Activated CD8-positive, alpha-beta memory T cell treated with anti-CD3 and anti-CD28 coated beads, Interleukin-2, amount 50 U/mL, for 4 hours (primary cell): ENCODE measurements at regions not wholly inside any gene's neighbourhood (a gene's known extent, or its start where the extent isn't known, plus 50 kb on each side); places are given as distances from the start of the nearest gene placed in this dataset.
"Not testable (repeated sequence)": the region's sequence is repeated elsewhere in the genome, so short reads cannot be mapped to it uniquely, and the experiment has no call there.

ENCODE experiments used
- DNase-seq: peaks from one replicate; pipeline ENCODE4 v3.0.0-alpha.2; 2020

DNA sequence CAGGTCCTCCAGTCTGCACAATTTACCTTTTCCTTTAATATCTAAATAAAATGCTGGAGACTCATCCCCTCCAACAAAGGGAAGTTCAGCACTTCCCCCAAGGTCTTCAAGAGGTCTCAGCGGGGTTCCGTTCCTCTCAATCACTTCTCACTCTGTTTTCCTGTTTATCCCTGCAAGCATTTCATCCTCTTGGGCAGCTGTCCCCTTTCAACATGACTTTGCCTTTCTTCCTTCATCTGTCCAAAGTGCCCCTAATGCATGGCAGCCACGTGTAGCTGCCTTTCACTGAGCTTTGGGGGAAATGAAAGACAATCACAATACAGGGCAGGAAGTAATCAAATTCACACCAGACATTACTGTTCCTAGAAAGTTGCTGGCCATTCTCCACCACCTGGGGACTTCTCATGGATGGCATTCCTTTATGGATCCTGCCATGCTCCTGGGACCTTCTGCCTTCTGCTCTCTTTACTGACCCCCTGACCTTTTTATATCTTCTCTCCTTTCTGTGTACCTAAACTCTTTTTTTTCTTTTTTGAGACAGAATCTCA lies 79.7 kb upstream of the USP9X start:
- no peak for DNase-seq

- DNase-seq = peak; percentile 26
These were observed 75.1 kb upstream of the USP9X start for GRCh38 chrX:41009850-41010846.

DNA sequence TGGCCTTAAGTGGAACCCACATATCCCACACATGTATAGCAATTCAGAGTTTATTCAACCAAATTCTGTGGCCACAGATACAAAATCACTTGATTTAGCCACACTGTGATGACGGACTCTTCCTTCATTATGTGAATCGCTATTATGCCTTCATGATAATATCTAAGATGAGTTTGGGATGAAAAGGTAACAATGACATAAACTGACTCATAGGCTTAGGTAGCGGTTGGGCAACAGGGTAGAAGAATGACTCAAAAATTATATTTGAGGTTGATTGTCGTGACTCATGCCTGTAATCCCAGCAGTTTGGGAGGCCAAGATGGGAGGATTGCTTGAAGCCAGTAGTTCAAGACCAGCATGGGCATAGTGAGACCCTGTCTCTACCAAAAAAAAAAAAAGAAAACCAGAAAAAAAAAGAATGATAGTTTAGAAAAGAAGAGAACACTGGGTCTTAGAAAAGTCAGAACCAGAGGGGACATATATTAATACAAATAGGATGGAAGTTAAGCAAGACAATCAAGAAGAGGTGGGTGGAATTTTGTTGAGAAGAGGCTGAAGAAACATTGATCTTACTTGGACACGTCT lies 70.4 kb upstream of the USP9X start:
- no peak for DNase-seq

DNA sequence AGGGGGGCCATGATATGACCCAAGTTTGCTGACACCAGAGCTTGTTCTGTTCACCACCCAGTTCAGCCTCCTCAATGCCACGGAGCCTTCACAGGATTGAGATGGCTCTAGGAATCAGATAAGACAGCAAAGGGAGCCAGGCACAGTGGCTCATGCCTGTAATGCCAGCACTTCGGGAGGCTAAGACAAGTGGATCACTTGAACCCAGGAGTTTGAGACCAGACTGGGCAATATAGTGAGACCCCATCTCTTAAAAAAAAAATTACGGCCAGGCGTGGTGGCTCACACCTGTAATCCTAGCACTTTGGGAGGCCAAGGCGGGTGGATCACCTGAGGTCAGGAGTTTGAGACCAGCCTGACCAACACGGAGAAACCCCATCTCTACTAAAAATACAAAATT lies 67.5 kb upstream of the USP9X start:
- not testable (repeated sequence) for DNase-seq

GRCh38 chrX:41018391-41019040 lies 66.7 kb upstream of the USP9X start:
- DNase-seq = not testable (repeated sequence)

DNA sequence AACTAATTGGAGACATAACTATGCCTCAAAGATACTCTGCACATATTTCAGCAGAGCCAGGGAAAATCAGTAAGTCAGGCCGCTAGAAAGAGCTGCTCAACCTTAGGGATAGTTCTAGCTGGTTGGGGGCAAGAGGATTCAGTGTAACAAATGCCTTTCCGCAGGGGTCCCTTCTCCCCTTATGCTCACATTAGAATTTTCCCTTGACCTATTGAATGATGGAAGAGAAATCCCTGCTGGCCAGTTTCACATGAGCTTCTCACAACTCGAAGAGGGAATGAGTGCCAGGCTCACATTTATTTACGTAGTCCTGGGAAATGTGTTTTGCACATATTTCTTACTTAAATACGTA lies 66.2 kb upstream of the USP9X start:
- no peak for DNase-seq

GRCh38 chrX:41022566-41022965 lies 62.7 kb upstream of the USP9X start:
- DNase-seq = no peak

DNA sequence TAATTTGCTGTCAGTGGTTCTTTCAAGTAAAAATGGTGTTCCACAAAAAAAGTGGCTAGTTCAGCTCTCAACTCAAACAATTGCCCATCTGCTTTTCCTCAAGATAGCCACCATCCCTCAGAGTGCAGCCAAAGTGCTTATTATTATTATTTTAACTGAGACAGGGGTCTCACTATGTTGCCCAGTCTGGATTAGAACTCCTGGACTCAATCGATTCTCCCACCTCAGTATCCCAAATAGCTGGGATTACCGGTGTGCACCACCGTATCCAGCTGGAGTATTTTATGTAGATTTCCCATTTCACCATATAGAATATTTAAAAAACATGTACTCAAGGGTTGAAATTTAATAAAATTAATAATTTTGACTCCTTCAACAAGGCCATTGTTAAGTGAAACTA lies 62.1 kb upstream of the USP9X start:
- no peak for DNase-seq

DNA sequence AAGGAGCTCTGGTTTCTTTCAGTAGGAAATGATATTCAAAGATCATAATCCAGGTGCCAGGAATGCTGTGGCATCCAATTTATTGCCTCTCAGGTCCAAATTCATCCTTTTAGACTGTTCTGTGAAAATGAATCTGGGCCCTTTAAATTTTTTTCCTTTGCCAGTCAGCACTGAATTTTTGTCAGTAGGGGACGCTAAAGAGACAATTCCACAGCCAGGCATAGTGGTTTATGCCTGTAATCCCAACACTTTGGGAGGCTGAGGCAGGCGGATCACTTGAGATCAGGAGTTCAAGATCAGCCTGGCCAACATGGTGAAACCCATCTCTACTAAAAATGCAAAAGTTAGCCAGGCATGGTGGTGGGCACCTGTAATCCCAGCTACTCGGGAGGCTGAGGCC lies 60.9 kb upstream of the USP9X start:
- not testable (repeated sequence) for DNase-seq

GRCh38 chrX:41024755-41025154 lies 60.5 kb upstream of the USP9X start:
- DNase-seq = no peak

DNA sequence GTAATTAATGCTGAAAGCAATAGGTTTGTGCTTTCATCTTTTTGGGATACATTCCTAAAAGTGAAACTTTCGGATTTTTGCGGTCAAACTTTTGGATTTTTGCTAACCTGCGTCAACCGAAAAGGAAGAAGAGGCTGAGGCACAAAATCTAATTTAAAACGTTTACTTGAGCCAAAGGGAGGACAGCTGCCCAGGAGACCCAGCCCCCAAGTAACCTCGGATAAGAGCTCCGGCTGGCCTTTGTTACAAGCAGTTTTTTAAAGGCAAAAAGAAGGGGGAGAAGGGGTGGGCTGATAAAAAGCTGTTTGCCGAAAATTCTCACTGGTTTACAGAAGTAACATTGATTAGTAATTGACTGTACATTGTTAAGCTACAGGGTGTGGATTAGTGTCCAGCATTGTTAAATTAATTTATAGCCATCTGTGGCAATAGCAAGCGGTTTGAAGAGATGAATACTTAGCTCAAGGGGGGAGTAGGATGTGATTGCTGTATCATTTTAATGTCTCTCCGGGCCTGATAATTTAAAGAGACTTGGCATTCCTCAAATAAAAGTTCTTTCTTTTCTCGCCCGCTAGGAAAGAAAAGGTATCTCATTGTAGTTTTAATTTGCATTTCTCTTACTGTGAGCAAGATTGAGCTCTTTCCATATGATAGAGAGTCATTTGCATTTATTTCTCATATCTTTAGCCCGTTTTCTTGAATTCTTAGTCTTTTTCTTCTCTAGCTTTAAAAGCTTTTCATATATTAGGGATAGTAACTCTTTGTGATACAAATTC lies 59.1 kb upstream of the USP9X start:
- DNase-seq = no peak

- no peak for DNase-seq
These were observed 58.6 kb upstream of the USP9X start for GRCh38 chrX:41026702-41027078.

- DNase-seq = no peak
These were observed 55.9 kb upstream of the USP9X start for GRCh38 chrX:41029332-41029731.

DNA sequence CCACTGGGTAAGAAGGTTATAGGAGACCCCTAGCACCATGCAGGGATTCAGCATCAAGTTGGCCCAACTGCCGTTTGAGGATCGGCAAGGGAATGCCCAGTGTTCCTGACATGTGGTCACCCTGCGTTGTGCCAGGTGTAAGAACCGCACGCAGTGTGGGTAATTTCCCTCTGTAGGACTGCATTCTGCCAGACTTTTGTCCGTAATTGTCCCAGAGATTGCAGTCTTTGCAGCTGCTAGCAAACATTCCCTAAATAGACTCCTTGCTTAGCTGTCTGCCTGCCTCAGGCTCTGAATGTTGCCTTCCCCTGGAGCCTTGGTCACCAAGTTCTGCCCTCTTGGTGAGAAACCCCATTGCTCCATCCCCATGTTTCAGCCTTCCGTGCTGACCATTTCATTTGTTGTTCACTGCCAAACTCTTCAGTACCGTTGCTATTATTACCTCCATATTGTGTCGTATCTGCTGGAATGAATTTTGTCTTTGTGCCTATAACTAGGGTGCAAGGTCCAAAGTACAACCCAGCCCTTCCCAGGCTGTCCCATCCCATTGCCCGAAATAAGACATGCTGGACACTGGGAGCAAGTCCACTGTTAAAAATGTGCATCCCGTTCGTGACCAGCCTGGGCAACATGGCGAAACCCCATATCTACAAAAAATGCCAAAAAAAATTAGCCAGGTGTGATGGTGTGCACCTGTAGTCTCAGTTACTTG lies 53.8 kb upstream of the USP9X start:
- DNase-seq = no peak

DNA sequence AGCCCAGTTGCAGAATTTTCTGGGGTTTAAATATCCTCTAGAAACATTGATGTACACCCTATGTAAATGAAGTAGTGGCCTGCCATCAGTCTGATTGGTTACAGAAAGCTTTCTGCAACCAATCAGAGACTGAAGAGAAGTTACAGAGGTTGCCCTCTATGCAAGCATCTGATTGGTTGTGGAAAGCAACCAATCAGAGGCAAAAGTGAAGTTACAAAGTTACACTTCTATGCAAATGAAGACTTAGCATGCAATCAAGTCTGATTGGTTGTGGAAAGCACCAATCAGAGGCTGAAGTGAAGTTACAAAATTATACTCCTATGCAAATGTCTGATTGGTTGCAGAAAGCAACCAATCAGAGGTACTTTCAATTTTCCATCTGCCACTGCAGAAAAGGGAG lies 51.9 kb upstream of the USP9X start:
- DNase-seq = no peak

GRCh38 chrX:41034902-41035301 lies 50.3 kb upstream of the USP9X start:
- not testable (repeated sequence) for DNase-seq
